Body of pancreas (tissue), 4 donors: ENCODE measurements at regions not wholly inside any gene's neighbourhood (a gene's known extent, or its start where the extent isn't known, plus 50 kb on each side); places are given as distances from the start of the nearest gene placed in this dataset.

Experiments used
- CTCF ChIP-seq, 7 experiments: fragments of 450-650 bp in 4 of 7; fragments of 200-600 bp in 3 of 7; sonication (generic) in 3 of 7; IDR thresholded peaks; one replicate each; pipeline ENCODE4 v1.5.1; 2016 to 2019; ENCODE audit warnings: antibody characterized with exemption in 7 of 7
- POLR2A ChIP-seq, 3 donors: fragments of 450-650 bp; IDR thresholded peaks; one replicate each; pipeline ENCODE4 v1.6.1; 2016; ENCODE audit warnings: antibody characterized with exemption in 3 of 3, mild to moderate bottlenecking in 2 of 3

DNA sequence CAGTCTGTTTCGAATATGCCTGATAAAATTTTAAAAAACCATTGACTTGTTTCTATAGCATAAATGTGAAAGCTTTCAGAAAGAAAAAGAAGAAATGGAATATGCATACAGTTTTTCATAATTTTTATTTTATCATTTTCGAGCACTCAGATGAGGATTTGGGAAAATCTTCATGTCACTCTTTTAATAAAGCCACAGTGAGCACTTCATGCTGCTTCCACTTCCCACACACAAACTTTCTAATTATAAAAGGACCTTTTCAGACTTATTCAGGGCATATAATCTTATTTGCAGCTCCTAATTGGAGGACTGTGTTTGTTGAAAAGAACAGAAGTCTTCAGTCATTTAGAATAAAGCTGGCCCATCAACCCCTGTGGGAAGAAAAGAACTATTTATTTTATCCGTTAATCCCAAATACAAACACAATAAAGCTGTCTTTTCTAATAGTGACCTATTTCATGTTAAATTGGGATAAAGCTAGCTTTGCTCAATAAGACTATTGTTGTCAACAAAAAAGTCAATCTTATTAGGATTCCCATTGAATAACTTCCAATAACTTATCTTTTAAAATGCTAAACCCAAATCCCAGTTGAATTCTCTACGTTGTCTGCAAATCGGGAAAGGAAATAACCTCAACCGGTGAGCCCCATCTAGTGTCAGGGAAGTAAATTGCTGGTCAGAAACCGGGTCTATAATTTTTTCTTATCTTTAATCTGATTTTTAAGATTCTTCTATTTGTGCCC lies 211.5 kb downstream of the PDGFRA start:
- TF ChIP-seq CTCF (IDR thresholded peaks at IDR 0.05) (peak in 6 of 7 experiments; percentile 33 to 54 (median 36)), POLR2A (IDR thresholded peaks at IDR 0.05) (no peak)
